ENCODE measurements at regions not wholly inside any gene's neighbourhood (a gene's known extent, or its start where the extent isn't known, plus 50 kb on each side); places are given as distances from the start of the nearest gene placed in this dataset.

- DNase-seq (ENCODE audit: low read depth): no peak
These were observed 50.6 kb upstream of the FLRT2 start for GRCh38 chr14:85479306-85479705.

- no peak for DNase-seq (ENCODE audit: low read depth)
These were observed 50.2 kb upstream of the FLRT2 start for GRCh38 chr14:85479771-85480170.
